ENCODE measurements at regions not wholly inside any gene's neighbourhood (a gene's known extent, or its start where the extent isn't known, plus 50 kb on each side); places are given as distances from the start of the nearest gene placed in this dataset.
A peak's percentile ranks its signal among the peaks of the same experiment; 100 is the strongest.

GRCh38 chr1:166703141-166703540, 136.1 kb upstream of the POGK start:
- Histone ChIP-seq H3K4me2 (ENCODE audit: low read depth, low read length, poor library complexity, severe bottlenecking) (no peak overlapping the region), H3K27ac (ENCODE audit: low read length) (no peak overlapping the region), H3K4me3 (ENCODE audit: low read length) (no peak overlapping the region), H3K27me3 (ENCODE audit: low read length) (no peaks in the 10 kb centered on the region), H3K9ac (ENCODE audit: low read length) (no peak overlapping the region), H3K4me1 (ENCODE audit: low read length) (no peaks in the 10 kb centered on the region), H3K79me2 (ENCODE audit: low read length) (no peaks in the 10 kb centered on the region), H2AFZ (ENCODE audit: low read length) (no peak overlapping the region), H3K9me2 (replicated peaks; ENCODE audit: insufficient read depth, low read length) (no peaks in the 10 kb centered on the region), H3K9me3 (ENCODE audit: low read length) (no peaks in the 10 kb centered on the region), H4K20me1 (ENCODE audit: insufficient read depth, low read depth, low read length) (no peaks in the 10 kb centered on the region), H3K36me3 (ENCODE audit: insufficient read depth, low read length) (no peaks in the 10 kb centered on the region)
- DNase-seq = no peak

- Histone ChIP-seq H3K27me3 (ENCODE audit: low read length) (no peaks in the 10 kb centered on the region), H3K4me3 (ENCODE audit: low read length) (no peak overlapping the region), H3K36me3 (ENCODE audit: insufficient read depth, low read length) (no peaks in the 10 kb centered on the region), H3K27ac (ENCODE audit: low read length) (no peak overlapping the region), H3K9ac (ENCODE audit: low read length) (no peak overlapping the region), H2AFZ (ENCODE audit: low read length) (no peak overlapping the region), H3K9me2 (replicated peaks; ENCODE audit: insufficient read depth, low read length) (no peaks in the 10 kb centered on the region), H3K79me2 (ENCODE audit: low read length) (no peaks in the 10 kb centered on the region), H4K20me1 (ENCODE audit: insufficient read depth, low read depth, low read length) (no peaks in the 10 kb centered on the region), H3K4me1 (ENCODE audit: low read length) (no peaks in the 10 kb centered on the region), H3K9me3 (ENCODE audit: low read length) (no peaks in the 10 kb centered on the region), H3K4me2 (ENCODE audit: low read depth, low read length, poor library complexity, severe bottlenecking) (no peak overlapping the region)
- no peak for DNase-seq
Observed at GRCh38 chr1:166703726-166704462, 135.4 kb upstream of the POGK start.

GRCh38 chr1:166705376-166706289, 133.6 kb upstream of the POGK start:
- Histone ChIP-seq H4K20me1 (ENCODE audit: insufficient read depth, low read depth, low read length) (no peaks in the 10 kb centered on the region), H3K9me2 (replicated peaks; ENCODE audit: insufficient read depth, low read length) (no peaks in the 10 kb centered on the region), H3K9me3 (ENCODE audit: low read length) (no peaks in the 10 kb centered on the region), H2AFZ (ENCODE audit: low read length) (no peak overlapping the region), H3K4me1 (ENCODE audit: low read length) (no peaks in the 10 kb centered on the region), H3K4me3 (ENCODE audit: low read length) (no peak overlapping the region), H3K79me2 (ENCODE audit: low read length) (no peaks in the 10 kb centered on the region), H3K36me3 (ENCODE audit: insufficient read depth, low read length) (no peaks in the 10 kb centered on the region), H3K27me3 (ENCODE audit: low read length) (no peaks in the 10 kb centered on the region), H3K4me2 (ENCODE audit: low read depth, low read length, poor library complexity, severe bottlenecking) (no peak overlapping the region), H3K9ac (ENCODE audit: low read length) (no peak overlapping the region), H3K27ac (ENCODE audit: low read length) (no peak overlapping the region)
- DNase-seq = no peak

DNA sequence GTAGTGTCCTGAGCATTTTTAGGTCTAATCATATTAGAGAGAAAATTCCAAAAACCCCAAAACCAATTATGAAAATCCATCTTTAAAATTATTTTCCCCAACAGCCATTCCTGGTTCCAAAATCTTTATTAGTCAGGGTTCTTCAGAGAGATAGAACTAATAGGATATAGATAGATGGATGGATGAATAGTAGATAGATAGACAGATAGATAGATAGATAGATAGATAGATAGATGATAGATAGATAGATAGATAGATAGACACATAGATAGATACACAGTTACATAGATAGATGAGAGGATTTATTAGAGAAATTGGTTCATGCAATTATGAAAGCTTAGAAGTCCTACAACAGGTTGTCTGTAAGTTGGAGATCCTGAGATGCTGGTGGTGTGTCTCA, 122.7 kb upstream of the POGK start:
- H3K27ac ChIP-seq (ENCODE audit: low read length) = no peak overlapping the region
- no peaks in the 10 kb centered on the region for H3K79me2 ChIP-seq (ENCODE audit: low read length)
- H3K9me3 ChIP-seq (ENCODE audit: low read length) = peaks cover 10% of the 10 kb centered on the region
- no peak for DNase-seq
- H3K4me1 ChIP-seq (ENCODE audit: low read length) = no peaks in the 10 kb centered on the region
- no peaks in the 10 kb centered on the region for H4K20me1 ChIP-seq (ENCODE audit: insufficient read depth, low read depth, low read length)
- no peak overlapping the region for H3K4me3 ChIP-seq (ENCODE audit: low read length)
- H3K27me3 ChIP-seq (ENCODE audit: low read length) = no peaks in the 10 kb centered on the region
- no peak overlapping the region for H2AFZ ChIP-seq (ENCODE audit: low read length)
- H3K9me2 ChIP-seq (replicated peaks; ENCODE audit: insufficient read depth, low read length) = no peaks in the 10 kb centered on the region
- H3K9ac ChIP-seq (ENCODE audit: low read length) = no peak overlapping the region
- no peak overlapping the region for H3K4me2 ChIP-seq (ENCODE audit: low read depth, low read length, poor library complexity, severe bottlenecking)
- H3K36me3 ChIP-seq (ENCODE audit: insufficient read depth, low read length) = no peaks in the 10 kb centered on the region

DNA sequence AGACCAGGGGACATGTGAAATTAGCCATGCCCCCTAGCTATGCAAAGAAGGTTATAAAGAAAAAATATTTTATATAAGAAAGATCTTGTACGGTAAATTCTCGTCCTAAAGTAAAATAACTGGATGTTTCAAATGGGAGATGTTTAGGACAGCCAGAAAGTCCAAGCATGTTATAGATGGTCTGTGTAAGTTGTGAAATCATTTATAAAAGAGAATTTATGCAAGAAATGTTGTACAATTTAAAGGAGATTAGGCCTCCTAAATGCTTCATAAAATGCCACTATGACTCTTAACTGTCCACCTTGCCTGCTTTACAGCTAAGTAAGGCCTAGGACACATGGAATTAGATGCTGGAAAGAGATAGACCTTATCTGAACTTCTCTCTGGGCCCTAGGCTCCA, 118.1 kb upstream of the POGK start:
- H3K9me3 ChIP-seq (ENCODE audit: low read length) = peaks cover 15% of the 10 kb centered on the region
- H3K4me1 ChIP-seq (ENCODE audit: low read length) = no peaks in the 10 kb centered on the region
- H3K4me3 ChIP-seq (ENCODE audit: low read length) = no peak overlapping the region
- H3K79me2 ChIP-seq (ENCODE audit: low read length) = no peaks in the 10 kb centered on the region
- H4K20me1 ChIP-seq (ENCODE audit: insufficient read depth, low read depth, low read length) = no peaks in the 10 kb centered on the region
- DNase-seq = no peak
- H3K4me2 ChIP-seq (ENCODE audit: low read depth, low read length, poor library complexity, severe bottlenecking) = no peak overlapping the region
- H3K9ac ChIP-seq (ENCODE audit: low read length) = no peak overlapping the region
- H3K36me3 ChIP-seq (ENCODE audit: insufficient read depth, low read length) = no peaks in the 10 kb centered on the region
- H3K9me2 ChIP-seq (replicated peaks; ENCODE audit: insufficient read depth, low read length) = no peaks in the 10 kb centered on the region
- H3K27ac ChIP-seq (ENCODE audit: low read length) = no peak overlapping the region
- no peaks in the 10 kb centered on the region for H3K27me3 ChIP-seq (ENCODE audit: low read length)
- H2AFZ ChIP-seq (ENCODE audit: low read length) = no peak overlapping the region

GRCh38 chr1:166730299-166730888, 108.9 kb upstream of the POGK start:
- no peaks in the 10 kb centered on the region for H3K27me3 ChIP-seq (ENCODE audit: low read length)
- no peak overlapping the region for H3K4me2 ChIP-seq (ENCODE audit: low read depth, low read length, poor library complexity, severe bottlenecking)
- H3K9me3 ChIP-seq (ENCODE audit: low read length) = no peaks in the 10 kb centered on the region
- no peaks in the 10 kb centered on the region for H3K36me3 ChIP-seq (ENCODE audit: insufficient read depth, low read length)
- no peaks in the 10 kb centered on the region for H3K79me2 ChIP-seq (ENCODE audit: low read length)
- no peak overlapping the region for H3K4me3 ChIP-seq (ENCODE audit: low read length)
- H2AFZ ChIP-seq (ENCODE audit: low read length) = no peak overlapping the region
- H3K9me2 ChIP-seq (replicated peaks; ENCODE audit: insufficient read depth, low read length) = no peaks in the 10 kb centered on the region
- no peaks in the 10 kb centered on the region for H4K20me1 ChIP-seq (ENCODE audit: insufficient read depth, low read depth, low read length)
- H3K27ac ChIP-seq (ENCODE audit: low read length) = no peak overlapping the region
- peak; percentile 53 for DNase-seq
- no peak overlapping the region for H3K9ac ChIP-seq (ENCODE audit: low read length)
- H3K4me1 ChIP-seq (ENCODE audit: low read length) = no peaks in the 10 kb centered on the region

DNA sequence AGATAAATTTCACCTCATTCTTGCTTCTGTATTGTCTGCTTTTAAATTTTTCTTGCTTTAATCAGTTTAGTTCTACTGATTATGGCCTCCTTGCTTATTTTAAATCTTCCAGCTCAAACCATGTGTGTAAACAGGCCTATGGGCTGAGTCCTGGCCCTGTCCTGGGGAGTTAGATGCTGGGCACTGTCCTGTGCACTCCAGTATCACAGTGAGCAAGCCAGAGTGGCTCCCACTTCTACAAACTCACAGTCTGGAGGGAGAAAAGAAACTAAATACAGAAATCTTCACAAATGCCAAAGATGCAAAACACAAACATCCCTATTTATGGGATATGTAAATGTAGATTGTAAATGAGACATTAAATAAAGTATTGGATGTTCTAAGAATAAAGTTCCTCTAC, 101.1 kb upstream of the POGK start:
- no peaks in the 10 kb centered on the region for H3K79me2 ChIP-seq (ENCODE audit: low read length)
- H3K27me3 ChIP-seq (ENCODE audit: low read length) = no peaks in the 10 kb centered on the region
- no peak for DNase-seq
- no peak overlapping the region for H3K9ac ChIP-seq (ENCODE audit: low read length)
- no peak overlapping the region for H3K27ac ChIP-seq (ENCODE audit: low read length)
- no peak overlapping the region for H3K4me2 ChIP-seq (ENCODE audit: low read depth, low read length, poor library complexity, severe bottlenecking)
- no peaks in the 10 kb centered on the region for H3K4me1 ChIP-seq (ENCODE audit: low read length)
- H3K36me3 ChIP-seq (ENCODE audit: insufficient read depth, low read length) = no peaks in the 10 kb centered on the region
- H3K4me3 ChIP-seq (ENCODE audit: low read length) = no peak overlapping the region
- H2AFZ ChIP-seq (ENCODE audit: low read length) = no peak overlapping the region
- no peaks in the 10 kb centered on the region for H3K9me2 ChIP-seq (replicated peaks; ENCODE audit: insufficient read depth, low read length)
- no peaks in the 10 kb centered on the region for H3K9me3 ChIP-seq (ENCODE audit: low read length)
- no peaks in the 10 kb centered on the region for H4K20me1 ChIP-seq (ENCODE audit: insufficient read depth, low read depth, low read length)

DNA sequence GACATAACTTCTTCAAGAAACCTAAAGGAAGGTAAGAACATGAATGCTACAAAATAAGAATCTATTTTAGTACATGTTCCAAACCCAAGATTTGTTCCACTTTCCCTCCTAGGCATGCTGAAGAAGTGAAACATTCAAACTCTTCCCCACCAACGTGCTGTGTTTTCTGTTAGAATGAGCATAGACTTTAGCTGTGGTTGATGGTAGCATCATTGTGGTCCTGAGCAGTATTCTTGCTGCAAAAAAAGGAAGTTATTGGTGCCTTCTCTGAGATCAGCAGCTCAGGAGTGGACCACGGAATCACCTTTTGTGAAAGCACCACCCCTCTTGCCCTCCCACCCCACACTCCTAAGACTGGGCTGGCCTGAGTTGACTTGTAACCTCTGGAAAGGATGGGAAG, 100.4 kb upstream of the POGK start:
- Histone ChIP-seq H3K4me1 (ENCODE audit: low read length) (no peaks in the 10 kb centered on the region), H3K36me3 (ENCODE audit: insufficient read depth, low read length) (no peaks in the 10 kb centered on the region), H4K20me1 (ENCODE audit: insufficient read depth, low read depth, low read length) (no peaks in the 10 kb centered on the region), H3K27ac (ENCODE audit: low read length) (no peak overlapping the region), H3K4me3 (ENCODE audit: low read length) (no peak overlapping the region), H3K9me2 (replicated peaks; ENCODE audit: insufficient read depth, low read length) (no peaks in the 10 kb centered on the region), H3K9me3 (ENCODE audit: low read length) (no peaks in the 10 kb centered on the region), H3K79me2 (ENCODE audit: low read length) (no peaks in the 10 kb centered on the region), H3K4me2 (ENCODE audit: low read depth, low read length, poor library complexity, severe bottlenecking) (no peak overlapping the region), H3K27me3 (ENCODE audit: low read length) (no peaks in the 10 kb centered on the region), H3K9ac (ENCODE audit: low read length) (no peak overlapping the region), H2AFZ (ENCODE audit: low read length) (no peak overlapping the region)
- DNase-seq = no peak

All from Karpas-422 (cell line).